GM12878 (cell line): ENCODE measurements at regions not wholly inside any gene's neighbourhood (a gene's known extent, or its start where the extent isn't known, plus 50 kb on each side); places are given as distances from the start of the nearest gene placed in this dataset.

Source experiments
- ATF7 ChIP-seq: fragments of 450-650 bp; IDR thresholded peaks from 2 replicates; pipeline ENCODE4 v1.6.1; 2016; ENCODE audit warnings: low read depth, mild to moderate bottlenecking
- CBX5 ChIP-seq: sonication (generic); IDR thresholded peaks from 2 replicates; pipeline ENCODE4 v1.6.1; 2016; ENCODE audit warnings: low read depth, moderate library complexity, mild to moderate bottlenecking, inconsistent platforms
- IKZF1 ChIP-seq: fragments of 450-650 bp; conservative IDR thresholded peaks from 2 replicates; pipeline ENCODE4 v1.6.1; 2017; ENCODE audit warnings: antibody characterized with exemption, mild to moderate bottlenecking
- MEF2B ChIP-seq: fragments of 450-650 bp; IDR thresholded peaks from 2 replicates; pipeline ENCODE4 v1.6.1; 2018; ENCODE audit warnings: mild to moderate bottlenecking, moderate library complexity; ENCODE audit not compliant: partially characterized antibody, poor library complexity, severe bottlenecking
- MYC ChIP-seq: IDR thresholded peaks from 2 replicates; pipeline ENCODE4 v1.6.1; 2011; ENCODE audit warnings: mild to moderate bottlenecking, low read length, moderate library complexity, inconsistent platforms; ENCODE audit not compliant: insufficient read depth, insufficient replicate concordance, insufficient read length, severe bottlenecking
- RAD51 ChIP-seq: fragments of 450-650 bp; IDR thresholded peaks from 2 replicates; pipeline ENCODE4 v1.6.1; 2016; ENCODE audit warnings: moderate library complexity, mild to moderate bottlenecking, inconsistent platforms
- RELB ChIP-seq: fragments of 450-650 bp; IDR thresholded peaks from 2 replicates; pipeline ENCODE4 v1.6.1; 2017; ENCODE audit warnings: low read depth, mild to moderate bottlenecking, moderate library complexity
- ZNF687 ChIP-seq: fragments of 450-650 bp; IDR thresholded peaks from 2 replicates; pipeline ENCODE4 v1.6.1; 2017; ENCODE audit warnings: mild to moderate bottlenecking, moderate library complexity

- no peak for TF ChIP-seq RELB
- TF ChIP-seq RAD51: no peak
- TF ChIP-seq ATF7: no peak
- TF ChIP-seq ZNF687: no peak
- no peak for TF ChIP-seq MYC
- no peak for TF ChIP-seq IKZF1
- no peak for TF ChIP-seq CBX5
- no peak for TF ChIP-seq MEF2B
These were observed 182.3 kb downstream of the SPATA31D1 start (continued) for GRCh38 chr9:82170866-82171265.
